OCI-LY7 (cell line): ENCODE measurements at regions not wholly inside any gene's neighbourhood (a gene's known extent, or its start where the extent isn't known, plus 50 kb on each side); places are given as distances from the start of the nearest gene placed in this dataset.

ENCODE experiments used
- BruUV-seq: library from RNA; stranded (reverse); fragments of 400-500 nt; replicated peaks from 2 replicates; lab custom pipeline; 2021; lab: Mats Ljungman, UMichigan
- CTCF ChIA-PET: fragments of 300-600 bp; sonication (Branson Sonifier 250); formaldehyde crosslinking; loops from one replicate; lab custom pipeline; 2022; ENCODE audit warnings: antibody characterized with exemption; ENCODE audit not compliant: unreplicated experiment; lab: Charles Lee
- POLR2A ChIA-PET: fragments of 300-600 bp; sonication (Branson Sonifier 250); formaldehyde crosslinking; loops from one replicate; lab custom pipeline; 2022; ENCODE audit warnings: antibody characterized with exemption; lab: Charles Lee
- DNase-seq: peaks from one replicate; pipeline ENCODE4 v3.0.0-alpha.2; 2015; ENCODE audit warnings: low spot score
- H2AFZ ChIP-seq: fragments of 200-600 bp; sonication (generic), shearing (Covaris generic); 2 replicates; pipeline ENCODE4 v1.6.1; 2014; ENCODE audit warnings: mild to moderate bottlenecking, antibody characterized with exemption, low read length, moderate library complexity
- H3K27ac ChIP-seq: fragments of 200-600 bp; sonication (generic); 2 replicates; pipeline ENCODE4 v1.5.1; 2014; ENCODE audit warnings: mixed run types, low read depth, mild to moderate bottlenecking, moderate library complexity, low read length, inconsistent platforms; ENCODE audit not compliant: poor library complexity, severe bottlenecking
- H3K36me3 ChIP-seq: fragments of 200-600 bp; sonication (generic); 2 replicates; pipeline ENCODE4 v1.6.1; 2014; ENCODE audit warnings: mild to moderate bottlenecking, antibody characterized with exemption, low read length, moderate library complexity, mixed read lengths; ENCODE audit not compliant: insufficient read depth
- H3K4me1 ChIP-seq: fragments of 200-600 bp; sonication (generic); 2 replicates; pipeline ENCODE4 v1.5.1; 2014; ENCODE audit warnings: mild to moderate bottlenecking, low read length; ENCODE audit not compliant: insufficient read depth, poor library complexity, severe bottlenecking
- H3K4me2 ChIP-seq: fragments of 200-600 bp; sonication (generic); 2 replicates; pipeline ENCODE4 v1.6.1; 2014; ENCODE audit warnings: mild to moderate bottlenecking, low read length
- H3K4me3 ChIP-seq: fragments of 200-600 bp; sonication (generic); 2 replicates; pipeline ENCODE4 v1.5.1; 2014; ENCODE audit warnings: mild to moderate bottlenecking, low read depth, low read length; ENCODE audit not compliant: poor library complexity, severe bottlenecking
- H3K79me2 ChIP-seq: fragments of 200-600 bp; sonication (generic); 2 replicates; pipeline ENCODE4 v1.6.1; 2016; ENCODE audit warnings: low read depth, mild to moderate bottlenecking, low read length, moderate library complexity, mixed read lengths; ENCODE audit not compliant: insufficient read depth
- H3K9me2 ChIP-seq: fragments of 200-600 bp; sonication (generic); 2 replicates; pipeline ENCODE4 v1.6.1; 2016; ENCODE audit warnings: mild to moderate bottlenecking, low read length, mixed read lengths; ENCODE audit not compliant: insufficient read depth
- H3K9me3 ChIP-seq: fragments of 200-600 bp; sonication (generic); 2 replicates; pipeline ENCODE4 v1.6.1; 2014; ENCODE audit warnings: mild to moderate bottlenecking, mixed run types, low read length, mixed read lengths
- H4K20me1 ChIP-seq: fragments of 200-600 bp; sonication (generic); 2 replicates; pipeline ENCODE4 v1.6.1; 2014; ENCODE audit warnings: mild to moderate bottlenecking, antibody characterized with exemption, low read length, moderate library complexity, mixed read lengths; ENCODE audit not compliant: insufficient read depth
- CTCF ChIP-seq: fragments of 200-600 bp; sonication (generic); conservative IDR thresholded peaks from 2 replicates; pipeline ENCODE4 v1.5.1; 2014; ENCODE audit warnings: mild to moderate bottlenecking, antibody characterized with exemption, low read length, moderate library complexity, mixed read lengths
- EZH2phosphoT487 ChIP-seq: fragments of 200-600 bp; sonication (generic); IDR thresholded peaks from 2 replicates; pipeline ENCODE4 v1.6.1; 2018; ENCODE audit warnings: low read depth, borderline replicate concordance, mild to moderate bottlenecking, mixed run types, antibody characterized with exemption, low read length, moderate library complexity, mixed read lengths
- intact Hi-C: fragments of 100-400 bp; cut with micrococcal nuclease; formaldehyde crosslinking; loops from one replicate; pipeline ENCODE4 v1.10.0; 2022; ENCODE audit not compliant: unreplicated experiment

- Histone ChIP-seq H3K79me2 (no peaks in the 10 kb centered on the region), H3K4me3 (no peak overlapping the region), H4K20me1 (no peaks in the 10 kb centered on the region), H2AFZ (no peak overlapping the region), H3K9me3 (no peaks in the 10 kb centered on the region), H3K4me1 (no peaks in the 10 kb centered on the region), H3K36me3 (no peaks in the 10 kb centered on the region), H3K9me2 (no peaks in the 10 kb centered on the region), H3K4me2 (no peak overlapping the region), H3K27ac (no peak overlapping the region)
- intact Hi-C loops = no loop called here
- ChIA-PET CTCF (no interaction called here), POLR2A (no interaction called here)
- BruUV-seq = no TSS peak
- TF ChIP-seq CTCF (no peak), EZH2phosphoT487 (no peak)
- DNase-seq = no peak
These were observed 153.7 kb downstream of the DDX1 start for GRCh38 chr2:15745350-15745749.

GRCh38 chr2:15745907-15746702 is 154.4 kb downstream of the DDX1 start:
- no peak for DNase-seq
- Histone ChIP-seq H3K79me2 (no peaks in the 10 kb centered on the region), H3K9me2 (no peaks in the 10 kb centered on the region), H3K4me1 (no peaks in the 10 kb centered on the region), H3K27ac (no peak overlapping the region), H3K4me3 (no peak overlapping the region), H4K20me1 (no peaks in the 10 kb centered on the region), H3K4me2 (no peak overlapping the region), H3K9me3 (no peaks in the 10 kb centered on the region), H3K36me3 (no peaks in the 10 kb centered on the region), H2AFZ (no peak overlapping the region)
- CTCF ChIA-PET = no interaction called here
- TF ChIP-seq CTCF = no peak
- no peak for TF ChIP-seq EZH2phosphoT487
- POLR2A ChIA-PET = no interaction called here
- intact Hi-C loops = no loop called here
- no TSS peak for BruUV-seq
